SK-N-SH treated with all-trans-retinoic acid at 6 μM for 48 hours (cell line): ENCODE measurements at regions not wholly inside any gene's neighbourhood (a gene's known extent, or its start where the extent isn't known, plus 50 kb on each side); places are given as distances from the start of the nearest gene placed in this dataset.

ENCODE experiments used
- ATAC-seq: fragments of 200-7000 bp; cut with Tn5 transposase; 3 replicates; pipeline ENCODE4 v1.9.1; 2020; ENCODE audit warnings: mild to moderate bottlenecking, moderate library complexity
- ARNTL ChIP-seq: fragments of 450-650 bp; formaldehyde crosslinking; IDR thresholded peaks from 2 replicates; pipeline ENCODE4 v1.5.0; 2020; ENCODE audit warnings: low read depth, mild to moderate bottlenecking, moderate library complexity, borderline replicate concordance
- BACH2 ChIP-seq: fragments of 250-450 bp; sonication (Bioruptor Pico); IDR thresholded peaks from 2 replicates; pipeline ENCODE4 v1.9.0; 2021; ENCODE audit warnings: mild to moderate bottlenecking, borderline replicate concordance
- CSDC2 ChIP-seq: fragments of 250-450 bp; sonication (Bioruptor Pico); IDR thresholded peaks from 2 replicates; pipeline ENCODE4 v1.5.0; 2020; ENCODE audit warnings: mild to moderate bottlenecking, moderate library complexity
- ESRRG ChIP-seq: fragments of 250-450 bp; sonication (Bioruptor Pico); IDR thresholded peaks from 2 replicates; pipeline ENCODE4 v1.6.1; 2021; ENCODE audit warnings: mild to moderate bottlenecking
- GLIS3 ChIP-seq: fragments of 250-450 bp; sonication (Bioruptor Pico); IDR thresholded peaks from 2 replicates; pipeline ENCODE4 v1.5.0; 2020; ENCODE audit warnings: mild to moderate bottlenecking, moderate library complexity
- ISL1 ChIP-seq: fragments of 250-450 bp; sonication (Bioruptor Pico); IDR thresholded peaks from 2 replicates; pipeline ENCODE4 v2.1.2; 2022; ENCODE audit warnings: mild to moderate bottlenecking, moderate library complexity
- PPARA ChIP-seq: fragments of 250-450 bp; sonication (Bioruptor Pico); IDR thresholded peaks from 2 replicates; pipeline ENCODE4 v1.5.0; 2020; ENCODE audit warnings: mild to moderate bottlenecking, borderline replicate concordance
- RARB ChIP-seq: fragments of 250-450 bp; sonication (Bioruptor Pico); IDR thresholded peaks from 2 replicates; pipeline ENCODE4 v1.8.0; 2021; ENCODE audit warnings: mild to moderate bottlenecking, moderate library complexity
- SNAI2 ChIP-seq: fragments of 250-450 bp; sonication (Bioruptor Pico); IDR thresholded peaks from 2 replicates; pipeline ENCODE4 v1.5.0; 2020; ENCODE audit warnings: mild to moderate bottlenecking, moderate library complexity
- TCF4 ChIP-seq: fragments of 250-450 bp; sonication (Bioruptor Pico); IDR thresholded peaks from 2 replicates; pipeline ENCODE4 v1.8.0; 2021; ENCODE audit warnings: mild to moderate bottlenecking, moderate library complexity, borderline replicate concordance
- TOX ChIP-seq: fragments of 250-450 bp; sonication (Bioruptor Pico); IDR thresholded peaks from 2 replicates; pipeline ENCODE4 v1.8.0; 2021; ENCODE audit warnings: mild to moderate bottlenecking, moderate library complexity, borderline replicate concordance
- ZFP30 ChIP-seq: fragments of 450-650 bp; formaldehyde crosslinking; IDR thresholded peaks from 2 replicates; pipeline ENCODE4 v1.5.0; 2022; ENCODE audit warnings: mild to moderate bottlenecking, moderate library complexity
- ZNF70 ChIP-seq: fragments of 450-650 bp; formaldehyde crosslinking; IDR thresholded peaks from 2 replicates; pipeline ENCODE4 v1.5.0; 2020; ENCODE audit warnings: mild to moderate bottlenecking, moderate library complexity
- ZNF8 ChIP-seq: fragments of 450-650 bp; formaldehyde crosslinking; IDR thresholded peaks from 2 replicates; pipeline ENCODE4 v1.5.0; 2020; ENCODE audit warnings: mild to moderate bottlenecking, moderate library complexity
- TF ChIP-seq, protein P1 (sequence below): fragments of 250-450 bp; sonication (Bioruptor Pico); IDR thresholded peaks from 2 replicates; pipeline ENCODE4 v1.5.1; 2021; ENCODE audit warnings: mild to moderate bottlenecking, moderate library complexity
- TF ChIP-seq, protein P2 (sequence below): fragments of 250-450 bp; sonication (Bioruptor Pico); IDR thresholded peaks from 2 replicates; pipeline ENCODE4 v1.5.0; 2020; ENCODE audit warnings: mild to moderate bottlenecking, moderate library complexity
- TF ChIP-seq, protein P3 (sequence below): fragments of 250-450 bp; sonication (Bioruptor Pico); IDR thresholded peaks from 2 replicates; pipeline ENCODE4 v1.8.0; 2021; ENCODE audit warnings: low read depth, mild to moderate bottlenecking, moderate library complexity, borderline replicate concordance
- TF ChIP-seq, protein P4 (sequence below): fragments of 250-450 bp; sonication (Bioruptor Pico); IDR thresholded peaks from 2 replicates; pipeline ENCODE4 v1.8.0; 2020; ENCODE audit warnings: mild to moderate bottlenecking, moderate library complexity, borderline replicate concordance
- TF ChIP-seq, protein P5 (sequence below): fragments of 250-450 bp; sonication (Bioruptor Pico); IDR thresholded peaks from 2 replicates; pipeline ENCODE4 v1.5.1; 2020; ENCODE audit warnings: low read depth, mild to moderate bottlenecking, moderate library complexity

DNA sequence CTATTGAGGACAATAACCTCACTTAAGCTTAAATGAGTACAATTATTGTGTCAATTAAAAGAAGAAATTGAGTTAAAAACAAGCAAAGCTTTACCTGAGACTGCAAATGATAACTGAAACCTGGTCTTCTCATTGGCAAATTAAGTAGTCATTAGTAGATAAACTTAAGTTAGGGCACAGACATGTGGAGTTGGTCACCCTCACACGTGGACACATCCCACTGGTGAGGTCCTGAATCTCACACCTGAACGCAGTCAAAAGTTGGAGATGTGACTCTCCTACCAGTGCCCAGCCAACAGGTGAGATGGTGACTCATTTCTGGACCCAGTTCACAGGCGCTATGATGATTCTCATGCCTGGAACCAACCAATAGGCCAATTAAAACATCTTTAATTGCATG, 311.6 kb downstream of the FOXL1 start:
- ATAC-seq, result no peak
- TF ChIP-seq, protein P1, sequence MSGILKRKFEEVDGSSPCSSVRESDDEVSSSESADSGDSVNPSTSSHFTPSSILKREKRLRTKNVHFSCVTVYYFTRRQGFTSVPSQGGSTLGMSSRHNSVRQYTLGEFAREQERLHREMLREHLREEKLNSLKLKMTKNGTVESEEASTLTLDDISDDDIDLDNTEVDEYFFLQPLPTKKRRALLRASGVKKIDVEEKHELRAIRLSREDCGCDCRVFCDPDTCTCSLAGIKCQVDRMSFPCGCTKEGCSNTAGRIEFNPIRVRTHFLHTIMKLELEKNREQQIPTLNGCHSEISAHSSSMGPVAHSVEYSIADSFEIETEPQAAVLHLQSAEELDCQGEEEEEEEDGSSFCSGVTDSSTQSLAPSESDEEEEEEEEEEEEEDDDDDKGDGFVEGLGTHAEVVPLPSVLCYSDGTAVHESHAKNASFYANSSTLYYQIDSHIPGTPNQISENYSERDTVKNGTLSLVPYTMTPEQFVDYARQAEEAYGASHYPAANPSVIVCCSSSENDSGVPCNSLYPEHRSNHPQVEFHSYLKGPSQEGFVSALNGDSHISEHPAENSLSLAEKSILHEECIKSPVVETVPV, result no peak
- TF ChIP-seq GLIS3, result no peak
- TF ChIP-seq, protein P2, sequence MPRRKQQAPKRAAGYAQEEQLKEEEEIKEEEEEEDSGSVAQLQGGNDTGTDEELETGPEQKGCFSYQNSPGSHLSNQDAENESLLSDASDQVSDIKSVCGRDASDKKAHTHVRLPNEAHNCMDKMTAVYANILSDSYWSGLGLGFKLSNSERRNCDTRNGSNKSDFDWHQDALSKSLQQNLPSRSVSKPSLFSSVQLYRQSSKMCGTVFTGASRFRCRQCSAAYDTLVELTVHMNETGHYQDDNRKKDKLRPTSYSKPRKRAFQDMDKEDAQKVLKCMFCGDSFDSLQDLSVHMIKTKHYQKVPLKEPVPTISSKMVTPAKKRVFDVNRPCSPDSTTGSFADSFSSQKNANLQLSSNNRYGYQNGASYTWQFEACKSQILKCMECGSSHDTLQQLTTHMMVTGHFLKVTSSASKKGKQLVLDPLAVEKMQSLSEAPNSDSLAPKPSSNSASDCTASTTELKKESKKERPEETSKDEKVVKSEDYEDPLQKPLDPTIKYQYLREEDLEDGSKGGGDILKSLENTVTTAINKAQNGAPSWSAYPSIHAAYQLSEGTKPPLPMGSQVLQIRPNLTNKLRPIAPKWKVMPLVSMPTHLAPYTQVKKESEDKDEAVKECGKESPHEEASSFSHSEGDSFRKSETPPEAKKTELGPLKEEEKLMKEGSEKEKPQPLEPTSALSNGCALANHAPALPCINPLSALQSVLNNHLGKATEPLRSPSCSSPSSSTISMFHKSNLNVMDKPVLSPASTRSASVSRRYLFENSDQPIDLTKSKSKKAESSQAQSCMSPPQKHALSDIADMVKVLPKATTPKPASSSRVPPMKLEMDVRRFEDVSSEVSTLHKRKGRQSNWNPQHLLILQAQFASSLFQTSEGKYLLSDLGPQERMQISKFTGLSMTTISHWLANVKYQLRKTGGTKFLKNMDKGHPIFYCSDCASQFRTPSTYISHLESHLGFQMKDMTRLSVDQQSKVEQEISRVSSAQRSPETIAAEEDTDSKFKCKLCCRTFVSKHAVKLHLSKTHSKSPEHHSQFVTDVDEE (CRISPR knock-in tag), result no peak
- TF ChIP-seq, protein P3, sequence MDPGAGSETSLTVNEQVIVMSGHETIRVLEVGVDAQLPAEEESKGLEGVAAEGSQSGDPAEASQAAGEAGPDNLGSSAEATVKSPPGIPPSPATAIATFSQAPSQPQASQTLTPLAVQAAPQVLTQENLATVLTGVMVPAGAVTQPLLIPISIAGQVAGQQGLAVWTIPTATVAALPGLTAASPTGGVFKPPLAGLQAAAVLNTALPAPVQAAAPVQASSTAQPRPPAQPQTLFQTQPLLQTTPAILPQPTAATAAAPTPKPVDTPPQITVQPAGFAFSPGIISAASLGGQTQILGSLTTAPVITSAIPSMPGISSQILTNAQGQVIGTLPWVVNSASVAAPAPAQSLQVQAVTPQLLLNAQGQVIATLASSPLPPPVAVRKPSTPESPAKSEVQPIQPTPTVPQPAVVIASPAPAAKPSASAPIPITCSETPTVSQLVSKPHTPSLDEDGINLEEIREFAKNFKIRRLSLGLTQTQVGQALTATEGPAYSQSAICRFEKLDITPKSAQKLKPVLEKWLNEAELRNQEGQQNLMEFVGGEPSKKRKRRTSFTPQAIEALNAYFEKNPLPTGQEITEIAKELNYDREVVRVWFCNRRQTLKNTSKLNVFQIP (CRISPR knock-in tag), result no peak
- TF ChIP-seq CSDC2 (CRISPR knock-in tag), result no peak
- no peak for TF ChIP-seq ZNF8 (CRISPR knock-in tag)
- TF ChIP-seq, protein P4, sequence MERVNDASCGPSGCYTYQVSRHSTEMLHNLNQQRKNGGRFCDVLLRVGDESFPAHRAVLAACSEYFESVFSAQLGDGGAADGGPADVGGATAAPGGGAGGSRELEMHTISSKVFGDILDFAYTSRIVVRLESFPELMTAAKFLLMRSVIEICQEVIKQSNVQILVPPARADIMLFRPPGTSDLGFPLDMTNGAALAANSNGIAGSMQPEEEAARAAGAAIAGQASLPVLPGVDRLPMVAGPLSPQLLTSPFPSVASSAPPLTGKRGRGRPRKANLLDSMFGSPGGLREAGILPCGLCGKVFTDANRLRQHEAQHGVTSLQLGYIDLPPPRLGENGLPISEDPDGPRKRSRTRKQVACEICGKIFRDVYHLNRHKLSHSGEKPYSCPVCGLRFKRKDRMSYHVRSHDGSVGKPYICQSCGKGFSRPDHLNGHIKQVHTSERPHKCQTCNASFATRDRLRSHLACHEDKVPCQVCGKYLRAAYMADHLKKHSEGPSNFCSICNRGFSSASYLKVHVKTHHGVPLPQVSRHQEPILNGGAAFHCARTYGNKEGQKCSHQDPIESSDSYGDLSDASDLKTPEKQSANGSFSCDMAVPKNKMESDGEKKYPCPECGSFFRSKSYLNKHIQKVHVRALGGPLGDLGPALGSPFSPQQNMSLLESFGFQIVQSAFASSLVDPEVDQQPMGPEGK (CRISPR knock-in tag), result no peak
- TF ChIP-seq ZFP30 (CRISPR knock-in tag), result no peak
- TF ChIP-seq, protein P5, sequence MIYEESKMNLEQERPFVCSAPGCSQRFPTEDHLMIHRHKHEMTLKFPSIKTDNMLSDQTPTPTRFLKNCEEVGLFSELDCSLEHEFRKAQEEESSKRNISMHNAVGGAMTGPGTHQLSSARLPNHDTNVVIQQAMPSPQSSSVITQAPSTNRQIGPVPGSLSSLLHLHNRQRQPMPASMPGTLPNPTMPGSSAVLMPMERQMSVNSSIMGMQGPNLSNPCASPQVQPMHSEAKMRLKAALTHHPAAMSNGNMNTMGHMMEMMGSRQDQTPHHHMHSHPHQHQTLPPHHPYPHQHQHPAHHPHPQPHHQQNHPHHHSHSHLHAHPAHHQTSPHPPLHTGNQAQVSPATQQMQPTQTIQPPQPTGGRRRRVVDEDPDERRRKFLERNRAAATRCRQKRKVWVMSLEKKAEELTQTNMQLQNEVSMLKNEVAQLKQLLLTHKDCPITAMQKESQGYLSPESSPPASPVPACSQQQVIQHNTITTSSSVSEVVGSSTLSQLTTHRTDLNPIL, result no peak
- TF ChIP-seq ARNTL (CRISPR knock-in tag), result no peak
- no peak for TF ChIP-seq ESRRG (CRISPR knock-in tag)
- no peak for TF ChIP-seq BACH2 (CRISPR knock-in tag)
- TF ChIP-seq RARB (CRISPR knock-in tag), result no peak

DNA sequence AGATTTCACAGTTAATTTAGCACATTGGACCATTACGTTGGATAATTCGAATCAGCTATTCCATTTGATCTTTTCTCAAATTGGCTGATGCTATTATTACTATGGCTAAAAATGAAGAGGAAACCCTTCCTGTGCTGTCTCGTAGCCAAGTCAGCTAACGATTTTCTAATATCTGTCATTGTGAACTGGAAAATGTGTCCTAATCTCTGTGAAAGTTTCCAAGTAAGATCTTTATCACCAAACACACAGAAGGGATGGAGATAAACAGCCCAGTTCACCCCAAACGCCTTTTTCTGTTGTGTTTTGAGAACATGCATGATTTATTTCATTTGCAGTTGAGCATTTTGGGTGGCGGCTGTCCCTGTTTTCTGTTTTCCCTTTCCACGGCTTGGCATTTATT, 312.8 kb downstream of the FOXL1 start:
- no peak for ATAC-seq
- TF ChIP-seq GLIS3 (no peak), BACH2 (CRISPR knock-in tag) (no peak), RARB (CRISPR knock-in tag) (no peak), PPARA (CRISPR knock-in tag) (no peak), TCF4 (no peak), ZNF70 (CRISPR knock-in tag) (no peak), TOX (CRISPR knock-in tag) (no peak), SNAI2 (CRISPR knock-in tag) (no peak)

DNA sequence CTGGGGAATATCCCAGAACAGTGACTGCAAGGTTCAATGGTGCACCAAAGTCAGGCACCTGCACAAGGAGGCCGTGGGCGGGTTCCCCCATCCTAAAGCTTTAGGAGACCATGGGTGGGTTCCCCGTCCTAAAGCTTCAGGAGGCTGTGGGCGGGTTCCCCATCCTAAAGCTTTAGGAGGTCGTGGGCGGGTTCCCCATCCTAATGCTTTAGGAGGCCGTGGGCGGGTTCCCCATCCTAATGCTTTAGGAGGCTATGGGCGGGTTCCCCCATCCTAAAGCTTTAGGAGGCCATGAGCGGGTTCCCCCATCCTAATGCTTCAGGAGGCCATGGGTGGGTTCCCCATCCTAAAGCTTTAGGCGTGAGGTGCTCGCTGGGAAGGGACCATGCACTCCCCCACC, 313.3 kb downstream of the FOXL1 start:
- no peak for ATAC-seq
- TF ChIP-seq, protein P4 (CRISPR knock-in tag), result no peak
- no peak for TF ChIP-seq ZNF70 (CRISPR knock-in tag)
- TF ChIP-seq SNAI2 (CRISPR knock-in tag), result no peak
- no peak for TF ChIP-seq ISL1
- TF ChIP-seq, protein P5, result no peak
- TF ChIP-seq ZFP30 (CRISPR knock-in tag), result no peak
